ENCODE measurements at regions not wholly inside any gene's neighbourhood (a gene's known extent, or its start where the extent isn't known, plus 50 kb on each side); places are given as distances from the start of the nearest gene placed in this dataset.

- no peak overlapping the region for H3K27ac ChIP-seq (ENCODE audit: extremely low read depth, low read depth, low read length)
- H3K27me3 ChIP-seq (ENCODE audit: control insufficient read depth in 2 of 2, insufficient read depth in 2 of 2, low read length in 2 of 2) = peaks cover 16 to 22% of the 10 kb centered on the region in 2 experiments
- TF ChIP-seq ZNF589 (CRISPR knock-in tag; IDR thresholded peaks at IDR 0.05; ENCODE audit: low read depth) = no peak
- no peak for TF ChIP-seq SMAD4 (CRISPR knock-in tag; conservative IDR thresholded peaks at IDR 0.05)
- TF ChIP-seq GATAD2B (IDR thresholded peaks at IDR 0.05; ENCODE audit: borderline replicate concordance) = no peak
- no peak for TF ChIP-seq POLR2G (IDR thresholded peaks at IDR 0.05; ENCODE audit: low read depth, low read length)
- no peak for TF ChIP-seq ZNF174 (CRISPR knock-in tag; IDR thresholded peaks at IDR 0.05)
- no peak for TF ChIP-seq WHSC1 (IDR thresholded peaks at IDR 0.05; ENCODE audit: low read length)
- TF ChIP-seq ZNF699 (CRISPR knock-in tag; IDR thresholded peaks at IDR 0.05; ENCODE audit: insufficient replicate concordance) = no peak
- no peak for TF ChIP-seq SP1 (CRISPR knock-in tag; IDR thresholded peaks at IDR 0.05)
- DNase-seq (ENCODE audit: extremely low read depth in 1 of 4, low spot score in 3 of 4) (no peak), ATAC-seq (no peak), FAIRE-seq (no peak)
- no peaks in the 10 kb centered on the region for H3K9me3 ChIP-seq (replicated peaks; ENCODE audit: control insufficient read depth, insufficient read depth, low read depth, low read length)
- no peak overlapping the region for H3K4me2 ChIP-seq (ENCODE audit: insufficient read depth, low read length)
- 2% methylated on average over 2 of the region's 2 CpGs for WGBS (ENCODE audit: insufficient coverage, low coverage, missing lambda C conversion rate)
- no peak overlapping the region for H2AFZ ChIP-seq (ENCODE audit: low read depth, low read length)
- H3K9me1 ChIP-seq (ENCODE audit: control insufficient read depth, insufficient read depth, low read length) = no peaks in the 10 kb centered on the region
- no peaks in the 10 kb centered on the region for H3K79me2 ChIP-seq (ENCODE audit: control insufficient read depth, insufficient read depth, low read length)
- H3K36me3 ChIP-seq (ENCODE audit: control insufficient read depth, insufficient read depth, low read length) = no peaks in the 10 kb centered on the region
- no peaks in the 10 kb centered on the region for H4K20me1 ChIP-seq (replicated peaks; ENCODE audit: control insufficient read depth, insufficient read depth, low read length)
- no peaks in the 10 kb centered on the region; a peak in 2 of 5 replicates for H3K4me1 ChIP-seq (replicated peaks in 1 of 2; ENCODE audit: control insufficient read depth in 2 of 2, insufficient read depth in 2 of 2, low read length in 2 of 2)
- ChIA-PET CTCF (ENCODE audit: low intra/inter-chr PET ratio) (interaction anchor here (0.7 kb wide), 1 partner anchor 1812 kb away, joined by 3 read pairs; no protein-coding TSS in a partner anchor), POLR2A (no interaction called here)
- in situ Hi-C loops (cut with MboI) (no loop called here), intact Hi-C loops (cut with micrococcal nuclease) (no loop called here)
- H3K9ac ChIP-seq (ENCODE audit: insufficient read depth in 1 of 2, low read depth in 2 of 2, low read length in 2 of 2) = no peak overlapping the region
- H3K4me3 ChIP-seq = no peak overlapping the region
- no TSS peak for BruUV-seq (replicated peaks)
Observed at GRCh38 chr5:56325039-56325438, 91.9 kb upstream of the ANKRD55 start.

Measured in K562 (cell line).